Esophagus squamous epithelium (tissue), 4 donors: ENCODE measurements at regions not wholly inside any gene's neighbourhood (a gene's known extent, or its start where the extent isn't known, plus 50 kb on each side); places are given as distances from the start of the nearest gene placed in this dataset.

Experiments used
- POLR2A ChIP-seq, 4 donors: fragments of 450-650 bp; IDR thresholded peaks; one replicate each; pipeline ENCODE4 v1.6.1; 2017; ENCODE audit warnings: antibody characterized with exemption in 4 of 4, mild to moderate bottlenecking in 4 of 4, moderate library complexity in 3 of 4
- TF ChIP-seq, protein P1 (sequence below), 6 experiments: fragments of 450-650 bp in 4 of 6; fragments of 200-600 bp in 2 of 6; sonication (generic) in 2 of 6; IDR thresholded peaks; one replicate each; pipeline ENCODE4 v1.5.1; 2016 to 2019; ENCODE audit warnings: antibody characterized with exemption in 6 of 6, mild to moderate bottlenecking in 4 of 6, moderate library complexity in 4 of 6

DNA sequence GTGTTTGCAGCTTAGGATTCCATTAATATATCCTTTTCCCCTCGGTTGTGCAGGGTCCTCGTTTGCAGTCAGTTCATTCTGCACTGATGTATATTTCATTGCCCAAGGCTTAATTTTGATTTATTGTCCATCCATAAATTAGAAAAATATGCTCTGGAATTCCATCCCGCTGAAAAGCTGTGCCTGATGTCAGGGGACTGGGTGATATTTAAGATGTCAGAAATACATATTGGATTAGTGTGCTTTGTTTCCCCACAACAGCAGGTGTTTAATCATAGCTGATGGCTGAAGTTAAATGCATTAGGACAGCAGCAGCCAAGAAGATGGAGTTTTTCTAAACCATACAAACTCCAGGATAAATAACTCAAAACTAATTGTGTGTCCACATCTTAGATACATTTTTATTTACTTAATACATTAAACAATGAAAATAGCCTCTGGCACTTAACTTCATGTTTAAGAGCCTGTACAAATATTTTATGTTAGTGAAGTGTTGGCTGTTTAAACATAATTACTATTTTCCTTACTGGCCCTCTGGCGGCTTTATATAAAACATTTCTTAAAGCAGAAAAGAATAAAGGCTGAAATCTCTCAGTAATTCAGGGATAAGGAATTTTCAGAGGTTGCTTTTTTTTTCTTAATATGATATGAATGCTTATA is 170.4 kb upstream of the TBCA start:
- TF ChIP-seq, protein P1, sequence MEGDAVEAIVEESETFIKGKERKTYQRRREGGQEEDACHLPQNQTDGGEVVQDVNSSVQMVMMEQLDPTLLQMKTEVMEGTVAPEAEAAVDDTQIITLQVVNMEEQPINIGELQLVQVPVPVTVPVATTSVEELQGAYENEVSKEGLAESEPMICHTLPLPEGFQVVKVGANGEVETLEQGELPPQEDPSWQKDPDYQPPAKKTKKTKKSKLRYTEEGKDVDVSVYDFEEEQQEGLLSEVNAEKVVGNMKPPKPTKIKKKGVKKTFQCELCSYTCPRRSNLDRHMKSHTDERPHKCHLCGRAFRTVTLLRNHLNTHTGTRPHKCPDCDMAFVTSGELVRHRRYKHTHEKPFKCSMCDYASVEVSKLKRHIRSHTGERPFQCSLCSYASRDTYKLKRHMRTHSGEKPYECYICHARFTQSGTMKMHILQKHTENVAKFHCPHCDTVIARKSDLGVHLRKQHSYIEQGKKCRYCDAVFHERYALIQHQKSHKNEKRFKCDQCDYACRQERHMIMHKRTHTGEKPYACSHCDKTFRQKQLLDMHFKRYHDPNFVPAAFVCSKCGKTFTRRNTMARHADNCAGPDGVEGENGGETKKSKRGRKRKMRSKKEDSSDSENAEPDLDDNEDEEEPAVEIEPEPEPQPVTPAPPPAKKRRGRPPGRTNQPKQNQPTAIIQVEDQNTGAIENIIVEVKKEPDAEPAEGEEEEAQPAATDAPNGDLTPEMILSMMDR (IDR thresholded peaks at IDR 0.05) = no peak
- TF ChIP-seq POLR2A (IDR thresholded peaks at IDR 0.05) = no peak
